Esophagus muscularis mucosa (tissue), 4 donors: ENCODE measurements at regions not wholly inside any gene's neighbourhood (a gene's known extent, or its start where the extent isn't known, plus 50 kb on each side); places are given as distances from the start of the nearest gene placed in this dataset.

ENCODE experiments used
- CTCF ChIP-seq, 3 experiments: fragments of 200-600 bp in 2 of 3; fragments of 450-650 bp in 1 of 3; sonication (generic) in 2 of 3; IDR thresholded peaks; one replicate each; pipeline ENCODE4 v1.5.1; 2017 to 2019; ENCODE audit warnings: antibody characterized with exemption in 3 of 3, mild to moderate bottlenecking in 2 of 3, moderate library complexity in 1 of 3
- EP300 ChIP-seq: sonication (generic); formaldehyde crosslinking; IDR thresholded peaks from one replicate; pipeline ENCODE4 v1.6.1; 2017; ENCODE audit warnings: antibody characterized with exemption
- POLR2A ChIP-seq: fragments of 450-650 bp; IDR thresholded peaks from one replicate; pipeline ENCODE4 v1.6.1; 2017; ENCODE audit warnings: antibody characterized with exemption, moderate library complexity, mild to moderate bottlenecking, low read depth
- POLR2AphosphoS5 ChIP-seq, 2 donors: sonication (generic); formaldehyde crosslinking; IDR thresholded peaks; one replicate each; pipeline ENCODE4 v1.6.1; 2017; ENCODE audit warnings: antibody characterized with exemption in 2 of 2

- no peak for TF ChIP-seq CTCF (IDR thresholded peaks at IDR 0.05)
- TF ChIP-seq POLR2A = no peak
- TF ChIP-seq EP300 = no peak
- no peak for TF ChIP-seq POLR2AphosphoS5 (IDR thresholded peaks at IDR 0.05)
These were observed 257.9 kb downstream of the NEDD1 start for GRCh38 chr12:97164936-97165335.
